ENCODE measurements at regions not wholly inside any gene's neighbourhood (a gene's known extent, or its start where the extent isn't known, plus 50 kb on each side); places are given as distances from the start of the nearest gene placed in this dataset.

- Histone ChIP-seq H3K9me3 (ENCODE audit: control insufficient read depth, insufficient read depth, low read length) (no peaks in the 10 kb centered on the region; the same call in 1 of the 2 replicates), H3K27ac (ENCODE audit: low read depth, low read length) (no peak overlapping the region), H3K27me3 (ENCODE audit: control insufficient read depth, insufficient read depth, low read length) (no peaks in the 10 kb centered on the region), H3K4me3 (ENCODE audit: low read depth, low read length) (no peak overlapping the region)
- CTCF ChIA-PET = no interaction called here
- TF ChIP-seq CTCF (IDR thresholded peaks at IDR 0.05; ENCODE audit: low read depth, low read length) = no peak
- POLR2A ChIA-PET = no interaction called here
- DNase-seq (ENCODE audit: low read depth, low spot score) = no peak
These were observed 180.9 kb upstream of the AADAT start for GRCh38 chr4:170270628-170271027.

GRCh38 chr4:170269950-170270349 is 180.2 kb upstream of the AADAT start:
- H3K27ac ChIP-seq (ENCODE audit: low read depth, low read length) = no peak overlapping the region
- H3K9me3 ChIP-seq (ENCODE audit: control insufficient read depth, insufficient read depth, low read length) = no peaks in the 10 kb centered on the region; the same call in 1 of the 2 replicates
- POLR2A ChIA-PET = no interaction called here
- no peak for TF ChIP-seq CTCF (IDR thresholded peaks at IDR 0.05; ENCODE audit: low read depth, low read length)
- H3K27me3 ChIP-seq (ENCODE audit: control insufficient read depth, insufficient read depth, low read length) = no peaks in the 10 kb centered on the region
- H3K4me3 ChIP-seq (ENCODE audit: low read depth, low read length) = no peak overlapping the region
- CTCF ChIA-PET = no interaction called here
- no peak for DNase-seq (ENCODE audit: low read depth, low spot score)

- DNase-seq (ENCODE audit: low read depth, low spot score) = peak; percentile 6
- peak; percentile 53 for TF ChIP-seq CTCF (IDR thresholded peaks at IDR 0.05; ENCODE audit: low read depth, low read length)
- H3K4me3 ChIP-seq (ENCODE audit: low read depth, low read length) = no peak overlapping the region
- no peaks in the 10 kb centered on the region; the same call in 1 of the 2 replicates for H3K9me3 ChIP-seq (ENCODE audit: control insufficient read depth, insufficient read depth, low read length)
- no peaks in the 10 kb centered on the region for H3K27me3 ChIP-seq (ENCODE audit: control insufficient read depth, insufficient read depth, low read length)
- ChIA-PET CTCF (interaction anchor here (1.2 to 1.9 kb wide), 5 partner anchors 27 to 1942 kb away, joined by 3 to 7 read pairs (median 4); no protein-coding TSS in a partner anchor), POLR2A (no interaction called here)
- H3K27ac ChIP-seq (ENCODE audit: low read depth, low read length) = no peak overlapping the region
These were observed 169.9 kb upstream of the AADAT start for GRCh38 chr4:170259631-170260153.

- DNase-seq (ENCODE audit: low read depth, low spot score) = no peak
- POLR2A ChIA-PET = no interaction called here
- CTCF ChIA-PET = interaction anchor here (0.6 kb wide), 1 partner anchor 1848 kb away, joined by 7 read pairs; no protein-coding TSS in a partner anchor
- Histone ChIP-seq H3K9me3 (ENCODE audit: control insufficient read depth, insufficient read depth, low read length) (no peaks in the 10 kb centered on the region; the same call in 1 of the 2 replicates), H3K27me3 (ENCODE audit: control insufficient read depth, insufficient read depth, low read length) (no peaks in the 10 kb centered on the region), H3K4me3 (ENCODE audit: low read depth, low read length) (no peak overlapping the region), H3K27ac (ENCODE audit: low read depth, low read length) (no peak overlapping the region)
- TF ChIP-seq CTCF (IDR thresholded peaks at IDR 0.05; ENCODE audit: low read depth, low read length) = no peak
These were observed 167.1 kb upstream of the AADAT start for GRCh38 chr4:170256807-170257206.

- no peak for TF ChIP-seq CTCF (IDR thresholded peaks at IDR 0.05; ENCODE audit: low read depth, low read length)
- no peak for DNase-seq (ENCODE audit: low read depth, low spot score)
- no peak overlapping the region for H3K27ac ChIP-seq (ENCODE audit: low read depth, low read length)
- no peak overlapping the region for H3K4me3 ChIP-seq (ENCODE audit: low read depth, low read length)
- CTCF ChIA-PET = interaction anchor here (0.6 kb wide), 1 partner anchor 33 kb away, joined by 3 read pairs; no protein-coding TSS in a partner anchor
- peaks cover 8% of the 10 kb centered on the region for H3K9me3 ChIP-seq (ENCODE audit: control insufficient read depth, insufficient read depth, low read length)
- no peaks in the 10 kb centered on the region for H3K27me3 ChIP-seq (ENCODE audit: control insufficient read depth, insufficient read depth, low read length)
- POLR2A ChIA-PET = no interaction called here
These were observed 158.8 kb upstream of the AADAT start for GRCh38 chr4:170248576-170248975.
